OCI-LY3 (cell line): ENCODE measurements at regions not wholly inside any gene's neighbourhood (a gene's known extent, or its start where the extent isn't known, plus 50 kb on each side); places are given as distances from the start of the nearest gene placed in this dataset.

ENCODE experiments used
- EZH2phosphoT487 ChIP-seq: fragments of 200-600 bp; shearing (Covaris generic); IDR thresholded peaks from 2 replicates; pipeline ENCODE4 v1.6.1; 2018; ENCODE audit warnings: antibody characterized with exemption, mixed run types, low read depth
- TF ChIP-seq, protein P1 (sequence below): fragments of 200-600, 300-600 bp; sonication (generic); IDR thresholded peaks from 2 replicates; pipeline ENCODE4 v1.5.1; 2014; ENCODE audit warnings: antibody characterized with exemption, low read length, low read depth

DNA sequence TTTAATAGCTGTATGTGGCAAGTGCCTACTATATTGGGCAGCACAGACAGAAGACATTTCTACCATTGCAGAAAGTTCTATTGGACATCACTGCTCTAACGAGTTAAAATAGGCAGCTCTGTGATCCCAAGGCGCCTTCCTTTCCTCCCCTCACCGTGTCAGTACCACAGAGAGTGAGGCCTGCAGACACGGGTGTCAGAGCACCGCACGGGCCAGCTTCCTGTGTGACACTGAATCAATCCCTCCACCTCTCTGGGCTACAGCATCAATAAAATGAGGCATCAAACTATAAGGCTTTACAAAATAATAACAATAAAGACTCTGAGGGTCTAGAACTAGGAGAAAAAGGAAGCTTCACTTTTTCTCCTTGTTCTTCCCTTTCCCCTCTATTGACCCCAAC is 246.7 kb downstream of the FOXD2 start:
- TF ChIP-seq, protein P1, sequence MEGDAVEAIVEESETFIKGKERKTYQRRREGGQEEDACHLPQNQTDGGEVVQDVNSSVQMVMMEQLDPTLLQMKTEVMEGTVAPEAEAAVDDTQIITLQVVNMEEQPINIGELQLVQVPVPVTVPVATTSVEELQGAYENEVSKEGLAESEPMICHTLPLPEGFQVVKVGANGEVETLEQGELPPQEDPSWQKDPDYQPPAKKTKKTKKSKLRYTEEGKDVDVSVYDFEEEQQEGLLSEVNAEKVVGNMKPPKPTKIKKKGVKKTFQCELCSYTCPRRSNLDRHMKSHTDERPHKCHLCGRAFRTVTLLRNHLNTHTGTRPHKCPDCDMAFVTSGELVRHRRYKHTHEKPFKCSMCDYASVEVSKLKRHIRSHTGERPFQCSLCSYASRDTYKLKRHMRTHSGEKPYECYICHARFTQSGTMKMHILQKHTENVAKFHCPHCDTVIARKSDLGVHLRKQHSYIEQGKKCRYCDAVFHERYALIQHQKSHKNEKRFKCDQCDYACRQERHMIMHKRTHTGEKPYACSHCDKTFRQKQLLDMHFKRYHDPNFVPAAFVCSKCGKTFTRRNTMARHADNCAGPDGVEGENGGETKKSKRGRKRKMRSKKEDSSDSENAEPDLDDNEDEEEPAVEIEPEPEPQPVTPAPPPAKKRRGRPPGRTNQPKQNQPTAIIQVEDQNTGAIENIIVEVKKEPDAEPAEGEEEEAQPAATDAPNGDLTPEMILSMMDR: no peak
- TF ChIP-seq EZH2phosphoT487: no peak
